ENCODE measurements at regions not wholly inside any gene's neighbourhood (a gene's known extent, or its start where the extent isn't known, plus 50 kb on each side); places are given as distances from the start of the nearest gene placed in this dataset.

- intact Hi-C loops (cut with micrococcal nuclease; ENCODE audit: unreplicated experiment), result no loop called here
Measured at GRCh38 chr17:72501404-72502370, 380.9 kb downstream of the SOX9 start.

GRCh38 chr17:72502371-72503341 is 381.8 kb downstream of the SOX9 start:
- Histone ChIP-seq H3K27me3 (replicated peaks; ENCODE audit: insufficient read depth, low read depth, low read length, poor library complexity) (no peaks in the 10 kb centered on the region), H3K4me3 (ENCODE audit: low read depth, low read length, poor library complexity, severe bottlenecking) (no peak overlapping the region), H3K4me1 (ENCODE audit: insufficient read depth, low read length, poor library complexity, severe bottlenecking) (no peaks in the 10 kb centered on the region), H3K27ac (ENCODE audit: low read depth, low read length, poor library complexity, severe bottlenecking) (no peak overlapping the region), H3K9me3 (ENCODE audit: low read depth, low read length, poor library complexity, severe bottlenecking) (no peaks in the 10 kb centered on the region), H3K36me3 (ENCODE audit: insufficient read depth, low read length, poor library complexity, severe bottlenecking) (no peaks in the 10 kb centered on the region)
- intact Hi-C loops (cut with micrococcal nuclease; ENCODE audit: unreplicated experiment), result no loop called here
- CTCF ChIA-PET, result interaction anchor here (0.7 kb wide), 1 partner anchor 68 kb away, joined by 4 read pairs; no protein-coding TSS in a partner anchor
- POLR2A ChIA-PET (ENCODE audit: low non-redundant PET), result no interaction called here
- BruUV-seq (replicated peaks), result no TSS peak
- DNase-seq (ENCODE audit: low spot score), result no peak
- TF ChIP-seq CTCF (conservative IDR thresholded peaks at IDR 0.05; ENCODE audit: low read depth, low read length), result no peak
- TF ChIP-seq EZH2 (IDR thresholded peaks at IDR 0.05; ENCODE audit: borderline replicate concordance, low read depth, low read length, poor library complexity, severe bottlenecking), result no peak

More at GRCh38 chr17:72501404-72502370, 380.9 kb downstream of the SOX9 start:
- DNase-seq (ENCODE audit: low spot score), result no peak
- no peaks in the 10 kb centered on the region for H3K4me1 ChIP-seq (ENCODE audit: insufficient read depth, low read length, poor library complexity, severe bottlenecking)
- no peak for TF ChIP-seq CTCF (conservative IDR thresholded peaks at IDR 0.05; ENCODE audit: low read depth, low read length)
- no peak for TF ChIP-seq EZH2 (IDR thresholded peaks at IDR 0.05; ENCODE audit: borderline replicate concordance, low read depth, low read length, poor library complexity, severe bottlenecking)
- ChIA-PET POLR2A (ENCODE audit: low non-redundant PET) (no interaction called here), CTCF (interaction anchor here (0.7 kb wide), 1 partner anchor 67 kb away, joined by 4 read pairs; no protein-coding TSS in a partner anchor)
- H3K9me3 ChIP-seq (ENCODE audit: low read depth, low read length, poor library complexity, severe bottlenecking), result no peaks in the 10 kb centered on the region
- BruUV-seq (replicated peaks), result no TSS peak
- no peak overlapping the region for H3K27ac ChIP-seq (ENCODE audit: low read depth, low read length, poor library complexity, severe bottlenecking)
- no peaks in the 10 kb centered on the region for H3K27me3 ChIP-seq (replicated peaks; ENCODE audit: insufficient read depth, low read depth, low read length, poor library complexity)
- H3K4me3 ChIP-seq (ENCODE audit: low read depth, low read length, poor library complexity, severe bottlenecking), result no peak overlapping the region
- no peaks in the 10 kb centered on the region for H3K36me3 ChIP-seq (ENCODE audit: insufficient read depth, low read length, poor library complexity, severe bottlenecking)

- Histone ChIP-seq H3K4me3 (ENCODE audit: low read depth, low read length, poor library complexity, severe bottlenecking) (no peak overlapping the region), H3K36me3 (ENCODE audit: insufficient read depth, low read length, poor library complexity, severe bottlenecking) (no peaks in the 10 kb centered on the region), H3K4me1 (ENCODE audit: insufficient read depth, low read length, poor library complexity, severe bottlenecking) (no peaks in the 10 kb centered on the region), H3K27ac (ENCODE audit: low read depth, low read length, poor library complexity, severe bottlenecking) (no peak overlapping the region), H3K27me3 (replicated peaks; ENCODE audit: insufficient read depth, low read depth, low read length, poor library complexity) (no peaks in the 10 kb centered on the region), H3K9me3 (ENCODE audit: low read depth, low read length, poor library complexity, severe bottlenecking) (no peaks in the 10 kb centered on the region)
- intact Hi-C loops (cut with micrococcal nuclease; ENCODE audit: unreplicated experiment), result no loop called here
- no TSS peak for BruUV-seq (replicated peaks)
- CTCF ChIA-PET, result no interaction called here
- DNase-seq (ENCODE audit: low spot score), result no peak
- TF ChIP-seq EZH2 (IDR thresholded peaks at IDR 0.05; ENCODE audit: borderline replicate concordance, low read depth, low read length, poor library complexity, severe bottlenecking) (no peak), CTCF (conservative IDR thresholded peaks at IDR 0.05; ENCODE audit: low read depth, low read length) (no peak)
- POLR2A ChIA-PET (ENCODE audit: low non-redundant PET), result no interaction called here
Measured at GRCh38 chr17:72503556-72503955, 382.7 kb downstream of the SOX9 start.

All from A673 (cell line).